DOHH2 (cell line): ENCODE measurements at regions not wholly inside any gene's neighbourhood (a gene's known extent, or its start where the extent isn't known, plus 50 kb on each side); places are given as distances from the start of the nearest gene placed in this dataset.

Experiments
- CTCF ChIP-seq: fragments of 200-600 bp; sonication (generic); IDR thresholded peaks from one replicate; pipeline ENCODE4 v1.5.1; 2014; ENCODE audit warnings: antibody characterized with exemption, mild to moderate bottlenecking, low read depth, low read length; ENCODE audit not compliant: poor library complexity, severe bottlenecking
- EZH2phosphoT487 ChIP-seq: fragments of 200-600 bp; sonication (generic); IDR thresholded peaks from 2 replicates; pipeline ENCODE4 v1.6.1; 2017; ENCODE audit warnings: borderline replicate concordance, mild to moderate bottlenecking, antibody characterized with exemption, low read length, moderate library complexity, mixed read lengths

GRCh38 chr10:108894402-108895301, 1028.7 kb downstream of the XPNPEP1 start:
- TF ChIP-seq CTCF, result no peak
- no peak for TF ChIP-seq EZH2phosphoT487
